Ecto neural progenitor cell (in vitro differentiated cells): ENCODE measurements at regions not wholly inside any gene's neighbourhood (a gene's known extent, or its start where the extent isn't known, plus 50 kb on each side); places are given as distances from the start of the nearest gene placed in this dataset.

ENCODE experiments used
- DNase-seq: peaks from one replicate; pipeline ENCODE4 v3.0.0-alpha.2; 2018; ENCODE audit warnings: low spot score

DNA sequence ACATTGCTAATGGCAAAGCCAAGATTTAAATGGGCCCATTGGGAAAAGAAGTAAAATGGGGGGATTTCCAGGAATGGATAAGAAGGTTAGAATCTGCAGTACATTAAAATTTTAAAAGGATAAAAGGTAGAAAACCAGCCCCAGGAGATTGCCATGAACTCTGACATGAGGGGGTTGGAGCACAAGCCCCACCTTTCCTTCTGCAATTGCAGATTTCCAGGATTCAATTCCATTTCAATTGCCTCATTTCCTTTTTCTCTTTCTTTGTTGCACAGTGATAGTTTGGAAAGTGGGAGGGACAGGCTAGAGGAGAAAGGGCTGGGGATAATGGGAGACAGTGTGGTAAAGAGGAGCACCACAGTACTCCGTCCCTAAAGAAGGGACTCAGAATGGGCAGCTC, 238.5 kb upstream of the RAB4A start:
- DNase-seq: no peak

GRCh38 chr1:229033480-229033879, 237.4 kb upstream of the RAB4A start:
- DNase-seq: no peak

- no peak for DNase-seq
Observed at GRCh38 chr1:229034342-229034741, 236.6 kb upstream of the RAB4A start.

- DNase-seq: no peak
Observed at GRCh38 chr1:229035054-229035747, 235.7 kb upstream of the RAB4A start.

DNA sequence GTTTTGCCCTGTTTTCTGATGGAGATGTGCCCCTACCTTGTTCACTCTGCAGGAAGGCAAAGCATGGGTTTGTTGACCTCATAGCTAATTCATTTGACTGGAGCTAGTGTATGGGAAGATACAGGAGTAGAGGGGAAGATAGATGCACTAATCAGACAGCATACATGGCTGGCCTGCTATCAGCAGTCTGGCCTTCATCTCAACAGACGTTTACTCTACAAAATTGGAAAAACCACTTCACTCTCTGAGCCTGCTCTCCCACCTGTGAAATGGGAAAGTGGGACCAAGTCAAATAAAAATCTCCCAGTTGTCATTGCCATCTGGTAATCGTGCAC, 235.2 kb upstream of the RAB4A start:
- DNase-seq: no peak

DNA sequence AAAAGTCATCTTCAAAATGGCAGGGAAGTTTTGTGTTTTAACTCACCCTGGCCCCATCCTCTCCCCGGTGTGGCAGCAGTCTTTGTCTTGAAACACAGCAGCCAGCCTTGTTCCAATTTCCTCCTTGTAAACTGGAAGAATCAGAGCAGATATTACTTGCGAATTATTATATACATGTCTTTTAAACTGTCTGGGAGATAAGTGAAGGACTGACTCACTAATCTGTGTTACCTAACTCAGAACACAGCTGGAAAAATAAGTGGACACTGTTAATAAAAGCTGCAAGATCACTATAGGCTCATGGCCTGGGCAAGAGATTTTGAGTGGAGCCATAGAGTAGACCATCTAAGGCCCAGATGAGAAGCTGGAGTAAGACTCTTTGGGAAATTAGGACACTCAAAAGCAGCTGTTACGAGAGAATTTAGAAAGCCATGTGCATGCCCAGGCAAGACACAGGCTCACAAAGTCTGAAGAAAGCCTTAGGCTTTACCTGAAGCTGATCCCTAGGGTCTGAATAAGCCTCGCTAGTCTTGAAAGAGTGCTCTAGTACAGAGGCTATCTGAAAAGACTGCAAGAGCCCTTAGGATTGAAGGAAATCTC, 233.0 kb upstream of the RAB4A start:
- DNase-seq: no peak

DNA sequence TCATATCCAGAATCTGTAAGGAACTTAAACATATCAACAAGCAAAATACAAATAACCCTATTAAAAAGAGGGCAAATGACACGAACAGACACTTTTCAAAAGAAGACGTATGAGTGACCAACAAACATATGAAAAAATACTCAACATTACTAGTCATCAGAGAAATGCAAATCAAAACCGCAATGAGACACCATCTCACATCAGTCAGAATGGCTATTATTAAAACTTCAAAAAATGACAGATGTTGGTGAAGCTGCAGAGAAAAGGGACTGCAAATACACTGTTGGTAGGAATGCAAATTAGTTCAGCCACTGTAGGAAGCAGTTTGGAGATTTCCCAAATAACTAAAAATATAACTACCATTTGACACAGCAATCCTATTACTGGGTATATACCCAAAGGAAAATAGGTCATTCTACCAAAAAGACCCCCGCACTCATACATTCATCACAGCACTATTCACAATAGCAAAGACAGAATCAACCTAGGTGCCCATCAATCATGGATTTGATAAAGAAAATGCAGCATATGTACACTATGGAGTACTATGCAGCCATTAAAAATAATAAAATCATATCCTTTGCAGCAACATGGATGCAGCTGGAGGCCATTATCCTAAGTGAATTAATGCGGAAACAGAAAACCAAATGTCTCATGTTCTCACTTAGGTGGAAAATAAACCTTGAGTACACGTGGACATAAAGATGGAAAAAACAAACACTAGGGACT, 230.1 kb upstream of the RAB4A start:
- no peak for DNase-seq

DNA sequence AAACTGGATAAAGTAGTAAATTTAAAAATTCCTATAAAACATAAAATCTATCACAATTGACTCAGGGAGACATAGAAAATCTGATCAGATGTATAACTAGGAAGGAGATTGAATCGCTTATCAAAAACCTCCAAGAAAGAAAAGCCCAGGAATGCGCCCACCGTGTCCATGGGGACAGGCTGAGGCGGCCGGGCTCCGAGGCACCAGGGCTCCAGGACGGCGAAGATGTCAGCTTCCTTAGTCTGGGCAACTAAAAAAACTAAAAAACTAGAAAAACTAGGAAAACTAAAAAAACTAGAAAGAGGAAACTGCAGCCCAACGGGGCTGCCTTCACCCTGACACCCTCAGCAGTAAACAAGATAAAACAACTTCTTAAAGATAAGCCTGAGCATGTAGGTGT, 229.0 kb upstream of the RAB4A start:
- no peak for DNase-seq

GRCh38 chr1:229042482-229042881, 228.4 kb upstream of the RAB4A start:
- DNase-seq: no peak

DNA sequence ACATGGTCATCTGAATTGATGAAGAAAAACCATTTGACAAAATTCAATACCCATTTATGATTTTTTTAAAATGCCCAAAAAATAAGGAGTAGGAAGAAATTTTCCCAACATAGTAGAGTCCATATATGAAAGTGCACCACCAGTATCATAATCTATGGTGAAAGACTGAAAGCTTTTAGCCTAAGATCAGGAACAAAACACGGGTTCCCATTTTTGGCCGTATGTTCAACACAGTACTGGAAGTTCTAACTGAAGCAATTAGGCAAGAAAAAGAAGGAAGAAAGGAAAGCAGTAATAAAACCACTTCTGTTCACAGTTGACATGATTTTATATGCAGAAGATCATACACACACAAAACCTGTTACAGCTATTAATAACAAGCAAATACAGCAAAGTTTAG, 227.8 kb upstream of the RAB4A start:
- DNase-seq: no peak

GRCh38 chr1:229046251-229046853, 224.6 kb upstream of the RAB4A start:
- no peak for DNase-seq

DNA sequence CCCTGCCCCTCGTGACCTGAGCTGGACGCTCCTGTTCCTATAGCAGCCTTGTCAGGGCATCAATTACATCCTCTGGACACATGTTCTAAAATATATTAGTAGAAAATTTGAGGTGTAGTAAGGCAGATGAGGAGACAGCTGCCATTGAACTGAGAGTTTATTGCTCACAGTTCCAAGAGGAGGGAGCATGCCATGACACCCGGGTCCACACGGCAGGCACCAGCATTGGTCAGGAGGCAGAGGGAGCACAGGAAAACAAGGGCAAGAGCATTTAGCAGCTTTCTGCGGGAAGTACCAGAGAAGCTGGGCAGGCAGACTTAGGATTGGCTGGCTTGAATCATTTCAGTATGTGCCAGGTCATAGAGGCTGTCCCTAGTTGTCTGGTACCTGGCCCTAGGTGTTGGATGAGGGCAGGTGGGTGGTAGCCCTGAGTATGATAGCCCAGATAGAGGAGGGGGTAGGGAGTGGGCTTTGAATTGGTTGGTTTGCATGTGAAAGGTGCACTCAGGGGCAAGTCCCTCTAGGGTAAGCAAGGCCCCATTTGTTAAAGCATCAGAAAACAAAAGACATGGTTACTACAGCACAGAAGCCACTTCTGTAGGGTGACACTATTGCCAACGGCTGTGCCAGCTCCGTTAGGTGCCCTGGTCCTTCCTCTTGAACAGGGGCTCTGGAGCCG, 223.6 kb upstream of the RAB4A start:
- no peak for DNase-seq

GRCh38 chr1:229047840-229048620, 222.9 kb upstream of the RAB4A start:
- DNase-seq: no peak

DNA sequence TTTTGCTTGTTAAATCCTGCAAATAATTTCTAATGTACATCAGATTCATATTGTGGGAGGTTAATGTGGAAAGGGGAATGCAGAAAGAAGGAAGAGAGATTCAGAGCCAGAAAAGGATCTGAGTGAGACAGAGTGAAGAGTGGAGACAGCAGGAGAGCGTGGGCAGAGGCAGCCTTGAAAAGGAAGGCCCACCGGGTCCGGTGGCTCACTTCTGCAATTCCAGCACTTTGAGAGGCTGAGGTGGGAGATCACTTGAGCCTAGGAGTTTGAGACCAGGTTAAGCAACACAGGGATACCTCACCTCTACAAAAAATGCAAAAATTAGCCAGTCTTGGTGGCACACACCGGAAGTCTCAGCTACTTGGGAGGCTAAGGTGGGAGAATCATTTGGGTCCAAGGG, 222.0 kb upstream of the RAB4A start:
- no peak for DNase-seq

DNA sequence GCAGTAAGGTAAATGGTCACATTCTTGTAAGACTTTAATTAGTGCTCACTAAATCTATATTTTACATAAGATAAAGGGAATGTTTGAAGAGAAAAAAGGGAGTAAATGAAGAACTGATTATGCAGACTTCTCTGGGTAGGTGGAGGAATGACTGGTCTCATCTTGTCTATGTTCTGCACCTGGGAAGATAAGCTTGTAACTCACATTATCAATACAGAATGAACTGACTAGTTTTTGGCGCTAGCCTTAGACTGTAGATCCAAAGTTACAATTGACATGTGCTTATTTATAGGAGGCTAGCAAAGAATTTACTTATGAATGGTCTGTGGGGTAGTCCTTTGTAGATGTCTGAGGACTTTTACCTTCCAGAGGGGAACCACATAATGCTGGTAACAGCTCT, 214.9 kb upstream of the RAB4A start:
- no peak for DNase-seq

DNA sequence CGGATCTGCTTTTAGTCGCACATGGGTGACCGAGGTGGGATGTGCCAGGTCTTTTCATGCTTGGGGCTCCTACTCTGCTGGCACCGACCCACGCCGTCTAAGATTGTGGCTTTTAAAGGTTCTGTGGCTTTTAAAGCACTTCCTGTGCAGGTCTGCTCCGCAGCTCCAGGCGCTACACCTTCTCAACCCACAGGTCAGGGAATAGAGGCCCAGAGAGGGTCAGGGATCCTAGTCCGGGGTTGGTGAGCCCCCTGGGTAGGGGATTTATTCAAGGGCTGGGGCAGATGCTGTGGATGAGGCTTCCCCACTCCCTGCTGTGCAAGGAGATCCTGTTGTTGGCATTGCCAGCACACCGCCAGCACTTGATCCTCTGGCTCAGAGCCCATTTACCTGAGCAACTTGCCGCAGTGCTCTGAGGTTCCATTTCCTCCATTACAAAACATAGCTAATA, 212.8 kb upstream of the RAB4A start:
- DNase-seq: no peak

- no peak for DNase-seq
Observed at GRCh38 chr1:229058729-229059128, 212.2 kb upstream of the RAB4A start.

- DNase-seq: no peak
Observed at GRCh38 chr1:229059671-229060539, 211.0 kb upstream of the RAB4A start.

GRCh38 chr1:229062135-229062534, 208.8 kb upstream of the RAB4A start:
- DNase-seq: no peak

DNA sequence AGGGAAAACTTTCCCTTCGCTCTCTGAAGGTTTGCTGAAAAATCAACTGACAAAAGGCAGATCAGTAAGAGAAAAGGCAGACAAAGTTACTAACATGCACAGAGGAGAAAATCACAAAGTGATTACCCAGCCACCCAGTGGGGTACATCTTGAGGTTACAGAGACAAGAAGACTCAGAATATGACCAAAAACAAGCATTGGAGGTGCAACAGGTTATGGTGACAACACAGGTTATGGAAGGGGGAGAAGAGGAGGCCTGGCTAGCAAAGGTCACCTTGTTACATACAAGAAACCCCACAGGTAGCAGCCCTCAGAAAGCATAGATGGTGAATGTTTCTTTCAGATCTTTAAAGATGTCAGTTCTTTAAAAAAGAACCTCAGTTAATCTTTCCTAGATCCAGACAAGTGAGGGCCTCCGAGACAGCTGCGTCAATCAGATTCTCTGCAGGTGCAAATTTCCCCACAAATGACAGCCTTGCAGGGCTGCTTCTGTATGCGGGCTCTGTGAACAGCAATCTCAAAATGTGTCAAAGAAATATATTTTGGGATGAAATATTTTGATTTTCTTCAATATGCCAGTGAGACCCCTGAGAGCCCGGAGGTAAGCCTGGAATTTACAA, 207.6 kb upstream of the RAB4A start:
- no peak for DNase-seq
